HG03342 (cell line): ENCODE measurements at regions not wholly inside any gene's neighbourhood (a gene's known extent, or its start where the extent isn't known, plus 50 kb on each side); places are given as distances from the start of the nearest gene placed in this dataset.
"Not testable (repeated sequence)": the region's sequence is repeated elsewhere in the genome, so short reads cannot be mapped to it uniquely, and the experiment has no call there.

Experiments used
- ATAC-seq: cut with Tn5 transposase; IDR thresholded peaks from one replicate; pipeline ENCODE4 v1.9.1; 2021; ENCODE audit warnings: mild to moderate bottlenecking, moderate library complexity; ENCODE audit not compliant: unreplicated experiment

- no peak for ATAC-seq
These were observed 117.6 kb upstream of the ARRDC3 start for GRCh38 chr5:91500758-91501157.

- ATAC-seq: no peak
These were observed 116.9 kb upstream of the ARRDC3 start for GRCh38 chr5:91499943-91500531.

- no peak for ATAC-seq
These were observed 112.6 kb upstream of the ARRDC3 start for GRCh38 chr5:91495699-91496098.

- ATAC-seq: no peak
These were observed 111.4 kb upstream of the ARRDC3 start for GRCh38 chr5:91494447-91494996.

GRCh38 chr5:91493086-91493485, 110.0 kb upstream of the ARRDC3 start:
- no peak for ATAC-seq

GRCh38 chr5:91491229-91491628, 108.1 kb upstream of the ARRDC3 start:
- no peak for ATAC-seq

- ATAC-seq: no peak
These were observed 107.2 kb upstream of the ARRDC3 start for GRCh38 chr5:91490316-91490715.

- ATAC-seq: no peak
These were observed 104.3 kb upstream of the ARRDC3 start for GRCh38 chr5:91487420-91487819.

GRCh38 chr5:91486638-91487037, 103.5 kb upstream of the ARRDC3 start:
- ATAC-seq: no peak

- ATAC-seq: no peak
These were observed 101.5 kb upstream of the ARRDC3 start for GRCh38 chr5:91484662-91485061.

GRCh38 chr5:91479376-91479775, 96.3 kb upstream of the ARRDC3 start:
- not testable (repeated sequence) for ATAC-seq

- no peak for ATAC-seq
These were observed 95.0 kb upstream of the ARRDC3 start for GRCh38 chr5:91478096-91478495.

GRCh38 chr5:91477408-91477807, 94.3 kb upstream of the ARRDC3 start:
- ATAC-seq: no peak

GRCh38 chr5:91474201-91474600, 91.1 kb upstream of the ARRDC3 start:
- no peak for ATAC-seq

GRCh38 chr5:91472631-91473030, 89.5 kb upstream of the ARRDC3 start:
- no peak for ATAC-seq

GRCh38 chr5:91469517-91470165, 86.5 kb upstream of the ARRDC3 start:
- ATAC-seq: no peak

- ATAC-seq: no peak
These were observed 85.7 kb upstream of the ARRDC3 start for GRCh38 chr5:91468651-91469422.

- ATAC-seq: no peak
These were observed 81.9 kb upstream of the ARRDC3 start for GRCh38 chr5:91464886-91465646.

GRCh38 chr5:91457681-91458058, 74.6 kb upstream of the ARRDC3 start:
- no peak for ATAC-seq

GRCh38 chr5:91456928-91457680, 74.0 kb upstream of the ARRDC3 start:
- no peak for ATAC-seq
